GM19035 (cell line): ENCODE measurements at regions not wholly inside any gene's neighbourhood (a gene's known extent, or its start where the extent isn't known, plus 50 kb on each side); places are given as distances from the start of the nearest gene placed in this dataset.
"Not testable (repeated sequence)": the region's sequence is repeated elsewhere in the genome, so short reads cannot be mapped to it uniquely, and the experiment has no call there.

Source experiments
- ATAC-seq: cut with Tn5 transposase; IDR thresholded peaks from one replicate; pipeline ENCODE4 v1.9.1; 2021; ENCODE audit not compliant: unreplicated experiment

DNA sequence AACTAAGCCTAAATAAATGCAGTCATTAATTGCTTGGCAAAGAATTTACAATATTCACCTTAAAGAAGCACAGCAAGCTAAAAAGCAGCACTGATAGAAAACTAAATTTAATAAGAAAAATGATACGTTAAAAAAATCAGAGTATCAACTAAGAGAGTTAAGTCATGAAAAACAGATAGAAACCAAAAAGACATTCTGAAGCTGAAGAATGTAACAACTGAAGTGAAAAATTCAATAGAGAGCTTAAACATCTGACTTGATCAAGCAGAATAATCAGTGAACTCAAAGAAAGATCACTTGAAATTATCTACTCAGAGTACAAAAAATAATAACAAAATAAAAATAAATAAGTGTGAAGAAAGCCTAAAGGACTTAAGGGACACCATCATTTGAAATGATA lies 588.0 kb upstream of the HS3ST1 start:
- ATAC-seq = no peak

GRCh38 chr4:12005471-12005870 lies 576.8 kb upstream of the HS3ST1 start:
- ATAC-seq = no peak

GRCh38 chr4:11996581-11996980 lies 567.9 kb upstream of the HS3ST1 start:
- not testable (repeated sequence) for ATAC-seq

DNA sequence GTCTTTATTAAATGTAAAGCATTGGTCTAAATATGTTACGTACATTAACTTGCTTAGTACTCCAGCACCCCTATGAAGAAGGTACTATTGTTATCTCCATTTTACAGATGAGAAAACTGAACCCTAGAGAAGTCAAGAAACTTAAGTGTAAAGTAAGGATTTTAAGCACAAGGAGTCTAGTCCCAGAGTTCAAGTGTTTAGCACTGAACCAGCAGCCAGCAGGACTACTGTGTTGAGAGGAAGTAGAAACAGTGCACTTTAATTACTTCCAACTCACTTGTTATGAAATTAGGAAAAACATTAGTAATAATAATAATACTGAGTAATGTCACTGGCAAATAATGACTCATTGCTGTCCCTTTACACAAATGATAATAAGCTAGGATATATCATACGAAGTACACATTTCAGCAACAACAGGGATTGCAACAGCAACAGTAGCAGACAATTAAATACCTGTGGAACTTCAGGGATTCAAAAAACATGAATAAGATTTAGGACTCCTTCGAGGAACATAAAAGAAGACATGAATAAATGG lies 548.1 kb upstream of the HS3ST1 start:
- no peak for ATAC-seq

DNA sequence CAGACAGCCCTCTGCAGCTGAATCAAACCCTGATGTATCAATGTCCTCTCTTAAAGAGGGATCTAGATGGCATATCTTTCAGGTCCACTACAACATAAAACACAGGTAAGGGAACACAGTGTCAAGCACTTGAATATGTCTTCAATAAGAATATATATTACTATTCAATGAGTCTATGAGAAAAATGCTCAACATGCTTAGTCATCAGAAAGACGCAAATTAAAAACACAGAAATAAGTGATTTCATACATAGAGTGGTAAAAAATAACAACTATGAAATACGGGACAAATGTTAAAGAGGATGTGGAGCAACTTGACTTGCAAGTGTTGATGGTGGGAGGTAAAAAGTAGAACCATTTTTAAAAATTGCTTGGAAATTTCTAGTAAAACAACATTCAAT lies 544.6 kb upstream of the HS3ST1 start:
- ATAC-seq = no peak

DNA sequence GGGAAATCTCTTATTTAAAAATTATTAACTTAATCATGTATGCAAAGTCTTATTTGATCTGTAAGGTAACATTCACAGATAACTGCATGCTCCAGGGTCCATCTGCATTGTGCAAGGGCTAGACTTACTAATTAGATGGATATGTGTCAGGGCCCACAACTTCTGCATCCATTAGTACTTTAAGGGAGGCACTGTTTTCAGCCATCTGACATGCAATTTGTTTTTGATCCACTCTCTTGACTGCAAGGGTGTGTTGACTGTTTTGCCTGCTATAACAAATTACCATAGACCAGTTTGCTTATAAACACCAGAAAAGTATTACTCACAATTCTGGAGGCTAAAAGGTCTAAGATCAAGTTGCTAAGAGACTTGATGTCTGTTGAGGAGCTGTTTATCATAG lies 542.1 kb upstream of the HS3ST1 start:
- ATAC-seq = no peak

- ATAC-seq = no peak
These were observed 538.1 kb upstream of the HS3ST1 start for GRCh38 chr4:11966782-11967181.

DNA sequence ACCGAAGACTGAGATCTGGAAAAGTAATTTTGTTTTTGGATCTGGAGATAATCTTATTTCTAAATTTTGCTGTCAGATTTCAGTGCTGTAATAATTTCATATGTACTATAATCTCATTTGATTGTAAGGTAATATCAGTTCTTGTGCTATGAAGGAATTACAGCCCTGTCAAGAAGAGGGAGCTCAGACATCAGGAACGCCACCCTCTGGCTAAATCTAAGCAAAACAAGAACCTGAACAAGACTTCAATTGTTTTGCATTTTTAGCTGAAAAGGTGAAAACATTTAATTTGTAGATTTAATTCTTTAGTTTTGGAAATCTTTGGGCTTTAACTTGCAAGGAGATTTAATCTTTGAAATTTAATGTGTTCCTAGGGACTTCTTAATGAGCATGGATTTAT lies 525.4 kb upstream of the HS3ST1 start:
- ATAC-seq = no peak

DNA sequence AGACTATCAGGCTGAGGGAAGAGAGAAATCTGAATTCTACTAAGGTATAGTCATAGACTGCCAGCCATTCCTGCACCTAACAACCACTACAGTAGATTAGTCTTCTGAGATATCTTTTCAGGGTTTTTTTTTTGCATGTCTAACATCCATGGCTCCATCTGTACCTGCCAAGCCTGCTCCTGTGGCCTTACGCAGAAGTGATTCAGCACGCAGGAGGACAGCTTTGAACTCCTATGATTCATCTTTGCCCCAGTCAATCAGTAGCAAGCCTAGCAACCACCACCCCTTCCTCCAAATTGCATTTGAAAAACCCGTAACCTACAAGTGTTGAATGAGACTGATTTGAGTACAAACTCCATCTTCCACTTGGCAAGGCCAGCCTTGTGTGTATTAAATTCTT lies 520.7 kb upstream of the HS3ST1 start:
- no peak for ATAC-seq

- not testable (repeated sequence) for ATAC-seq
These were observed 518.9 kb upstream of the HS3ST1 start for GRCh38 chr4:11947629-11948028.

DNA sequence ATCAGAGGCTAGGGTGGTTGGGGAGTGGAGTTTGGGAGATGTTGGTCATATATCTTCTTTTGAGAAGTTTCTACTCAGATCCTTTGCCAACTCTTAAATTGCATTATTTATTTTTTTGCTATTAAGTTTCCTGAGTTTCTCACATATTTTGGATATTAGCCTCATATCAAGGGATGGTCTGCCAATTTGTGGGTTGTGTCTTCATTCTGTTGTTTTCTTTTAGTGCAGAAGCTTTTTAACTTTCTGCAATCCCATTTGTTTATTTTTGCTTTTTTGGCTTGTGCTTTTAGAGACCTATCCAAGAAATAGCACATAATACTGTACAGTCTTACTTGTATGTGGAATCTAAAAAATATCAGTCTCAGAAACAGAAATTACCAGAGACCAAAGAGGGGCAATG lies 509.2 kb upstream of the HS3ST1 start:
- no peak for ATAC-seq

DNA sequence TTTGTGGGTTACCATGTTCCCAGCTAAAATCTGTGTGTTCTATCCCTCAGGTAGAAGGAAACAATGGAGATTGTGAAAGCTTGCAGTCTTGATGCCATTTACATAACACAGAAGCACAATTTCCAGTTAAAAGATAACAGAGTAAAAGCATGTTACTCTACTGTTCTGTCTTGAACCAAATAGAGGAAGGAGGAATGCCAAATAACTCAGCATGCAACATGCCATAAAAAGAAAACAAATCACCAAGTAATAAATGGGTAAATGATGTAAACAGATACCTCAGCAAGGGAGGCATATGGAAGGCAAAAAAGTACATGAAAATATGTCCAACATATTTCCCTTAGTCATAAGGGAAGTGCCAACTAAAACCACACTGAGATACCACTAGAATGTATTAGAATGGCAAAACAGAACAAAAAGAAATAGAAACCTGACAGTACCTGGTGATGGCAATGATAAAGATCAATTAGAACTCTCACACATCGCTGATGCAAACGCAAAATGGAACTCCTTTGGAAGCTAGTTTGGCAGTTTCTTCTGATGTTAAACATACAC lies 502.6 kb upstream of the HS3ST1 start:
- no peak for ATAC-seq

GRCh38 chr4:11929080-11929479 lies 500.4 kb upstream of the HS3ST1 start:
- ATAC-seq = no peak

- ATAC-seq = no peak
These were observed 490.6 kb upstream of the HS3ST1 start for GRCh38 chr4:11919316-11919715.

DNA sequence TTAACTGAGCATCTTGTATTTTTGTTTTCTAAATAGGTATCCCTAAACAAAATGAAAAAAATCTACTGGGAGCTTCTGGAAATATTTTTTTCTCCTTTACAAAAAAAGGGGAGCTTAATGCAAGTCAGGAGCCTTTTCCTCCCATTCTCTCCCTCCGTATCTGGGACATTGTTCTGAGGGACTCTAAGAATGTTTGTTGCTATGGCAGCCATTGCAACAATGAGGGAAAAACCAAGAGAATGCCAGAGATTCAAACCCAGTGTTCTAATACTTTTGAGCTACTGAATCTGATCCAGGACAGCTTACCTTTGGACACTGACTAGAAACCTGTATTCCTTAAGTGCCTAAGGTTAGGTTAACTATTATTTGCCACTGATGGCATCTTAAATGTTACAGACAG lies 485.7 kb upstream of the HS3ST1 start:
- no peak for ATAC-seq

DNA sequence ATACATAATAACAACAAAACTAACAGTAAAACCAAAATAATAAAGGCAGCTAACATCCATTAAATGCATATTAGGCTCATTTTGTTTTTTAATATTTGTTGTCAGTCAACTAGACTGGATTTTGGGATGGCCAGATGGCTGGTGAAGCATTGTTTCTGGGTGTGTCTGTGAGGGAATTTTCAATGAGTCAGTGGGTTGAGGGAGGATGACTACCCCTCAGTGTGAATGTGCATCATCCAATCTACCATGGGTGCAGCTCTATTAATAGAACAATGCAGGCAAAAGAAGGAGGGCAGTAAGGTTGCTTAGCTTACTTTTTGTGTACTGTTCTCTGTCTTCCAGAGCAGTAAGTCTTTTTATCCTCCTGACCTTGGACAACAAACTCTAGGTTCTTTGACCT lies 484.2 kb upstream of the HS3ST1 start:
- no peak for ATAC-seq

GRCh38 chr4:11910812-11911211 lies 482.1 kb upstream of the HS3ST1 start:
- ATAC-seq = no peak

GRCh38 chr4:11908712-11909111 lies 480.0 kb upstream of the HS3ST1 start:
- ATAC-seq = no peak

DNA sequence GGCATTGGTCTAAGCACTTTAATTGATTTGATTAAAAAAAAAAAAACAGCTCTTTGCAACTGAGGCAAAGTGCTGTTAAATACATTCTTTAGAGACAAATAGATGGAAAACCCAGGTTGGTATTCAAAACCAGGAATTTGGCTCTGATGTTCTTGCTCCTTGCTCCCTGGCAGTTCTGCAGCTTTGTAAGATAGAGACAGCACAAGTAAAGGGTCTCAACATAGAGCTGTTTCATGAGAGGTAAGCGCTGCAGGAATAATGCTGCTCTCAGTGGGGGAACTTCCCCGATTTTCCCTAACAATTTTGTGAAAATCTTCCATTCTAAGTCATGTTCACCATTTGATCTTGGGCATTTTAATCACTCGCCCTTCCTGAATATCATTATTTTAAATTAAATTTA lies 479.5 kb upstream of the HS3ST1 start:
- ATAC-seq = no peak

GRCh38 chr4:11904846-11905739 lies 476.4 kb upstream of the HS3ST1 start:
- ATAC-seq = no peak

DNA sequence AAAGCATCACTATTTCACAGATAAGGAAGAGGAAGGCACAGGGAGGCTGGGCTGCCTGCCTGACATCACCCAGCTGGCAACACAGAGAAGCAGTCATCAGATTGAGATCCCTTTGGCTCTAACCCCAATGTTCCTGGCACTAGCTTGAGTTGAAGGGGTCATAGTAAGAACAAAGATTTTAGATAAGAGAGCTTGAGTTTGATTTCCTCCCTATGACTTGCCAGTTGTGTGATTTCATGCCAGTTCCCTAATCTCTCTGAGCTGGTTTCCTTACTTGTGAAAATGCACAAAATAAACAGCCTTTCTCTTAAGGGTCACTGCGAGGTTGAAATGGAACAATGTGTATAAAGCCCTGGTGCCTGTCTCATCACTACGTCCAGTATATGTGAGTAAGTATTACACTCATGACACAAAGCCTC lies 475.4 kb upstream of the HS3ST1 start:
- ATAC-seq = no peak

DNA sequence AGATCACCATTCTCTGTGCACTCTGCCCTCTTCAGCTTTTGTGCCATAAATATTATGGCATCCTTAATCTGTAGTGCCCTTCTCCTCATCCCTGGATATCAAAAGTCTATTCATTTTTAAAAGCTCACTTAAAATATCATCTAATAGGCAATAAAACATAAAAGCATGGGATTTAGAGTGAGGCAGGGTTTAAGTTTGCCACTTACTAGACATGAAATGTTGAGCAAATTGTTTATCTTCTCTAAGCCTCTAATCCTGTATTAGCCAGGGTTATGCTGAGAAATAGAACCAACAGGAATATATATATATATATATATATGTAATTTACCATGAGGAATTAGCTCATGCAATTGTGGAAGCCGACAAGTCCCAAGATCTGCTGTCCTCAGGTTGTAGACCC lies 472.4 kb upstream of the HS3ST1 start:
- ATAC-seq = no peak
